Right hindlimb (tissue), 1 donor: ENCODE measurements at regions not wholly inside any gene's neighbourhood (a gene's known extent, or its start where the extent isn't known, plus 50 kb on each side); places are given as distances from the start of the nearest gene placed in this dataset.

ENCODE experiments used
- DNase-seq: peaks from one replicate; pipeline ENCODE4 v3.0.0-alpha.2; 2018

- no peak for DNase-seq
Observed at GRCh38 chr4:180564026-180564425, 1679.2 kb upstream of the TENM3 start.

GRCh38 chr4:180564448-180564847 is 1678.8 kb upstream of the TENM3 start:
- no peak for DNase-seq

- no peak for DNase-seq
Observed at GRCh38 chr4:180565856-180566431, 1677.3 kb upstream of the TENM3 start.

GRCh38 chr4:180566492-180566891 is 1676.7 kb upstream of the TENM3 start:
- no peak for DNase-seq

- DNase-seq: no peak
Observed at GRCh38 chr4:180567080-180567479, 1676.1 kb upstream of the TENM3 start.

- no peak for DNase-seq
Observed at GRCh38 chr4:180571516-180572055, 1671.6 kb upstream of the TENM3 start.

- no peak for DNase-seq
Observed at GRCh38 chr4:180578175-180578574, 1665.0 kb upstream of the TENM3 start.

- DNase-seq: no peak
Observed at GRCh38 chr4:180581061-180581460, 1662.1 kb upstream of the TENM3 start.

- no peak for DNase-seq
Observed at GRCh38 chr4:180587379-180587778, 1655.8 kb upstream of the TENM3 start.

- no peak for DNase-seq
Observed at GRCh38 chr4:180589575-180589974, 1653.6 kb upstream of the TENM3 start.

GRCh38 chr4:180596888-180597483 is 1646.2 kb upstream of the TENM3 start:
- DNase-seq: no peak

- DNase-seq: no peak
Observed at GRCh38 chr4:180598281-180598680, 1644.9 kb upstream of the TENM3 start.

- DNase-seq: no peak
Observed at GRCh38 chr4:180603791-180604190, 1639.4 kb upstream of the TENM3 start.

GRCh38 chr4:180610324-180610723 is 1632.9 kb upstream of the TENM3 start:
- no peak for DNase-seq

GRCh38 chr4:180615746-180616145 is 1627.5 kb upstream of the TENM3 start:
- DNase-seq: no peak

- no peak for DNase-seq
Observed at GRCh38 chr4:180617196-180617595, 1626.0 kb upstream of the TENM3 start.

GRCh38 chr4:180618396-180618795 is 1624.8 kb upstream of the TENM3 start:
- DNase-seq: no peak

GRCh38 chr4:180619440-180619839 is 1623.8 kb upstream of the TENM3 start:
- no peak for DNase-seq

GRCh38 chr4:180622254-180622653 is 1620.9 kb upstream of the TENM3 start:
- DNase-seq: no peak

GRCh38 chr4:180625653-180626052 is 1617.5 kb upstream of the TENM3 start:
- DNase-seq: no peak

- DNase-seq: no peak
Observed at GRCh38 chr4:180630012-180630665, 1613.1 kb upstream of the TENM3 start.

GRCh38 chr4:180634306-180634705 is 1608.9 kb upstream of the TENM3 start:
- DNase-seq: no peak

GRCh38 chr4:180635281-180635680 is 1607.9 kb upstream of the TENM3 start:
- no peak for DNase-seq

- no peak for DNase-seq
Observed at GRCh38 chr4:180636696-180637404, 1606.4 kb upstream of the TENM3 start.
